ENCODE measurements at regions not wholly inside any gene's neighbourhood (a gene's known extent, or its start where the extent isn't known, plus 50 kb on each side); places are given as distances from the start of the nearest gene placed in this dataset.
"Not testable (repeated sequence)": the region's sequence is repeated elsewhere in the genome, so short reads cannot be mapped to it uniquely, and the experiment has no call there.

- H3K27ac ChIP-seq; DNase-seq (ENCODE audit: low spot score); CTCF ChIA-PET; POLR2A ChIA-PET (ENCODE audit: low non-redundant PET): not testable (repeated sequence)
- peak; percentile 22; the same call in 1 of the 2 replicates for TF ChIP-seq CTCF (conservative IDR thresholded peaks at IDR 0.05; ENCODE audit: low read depth)
These were observed 1335.8 kb downstream of the RPIA start for GRCh38 chr2:90027231-90027643.

- POLR2A ChIA-PET (ENCODE audit: low non-redundant PET); DNase-seq (ENCODE audit: low spot score); CTCF ChIA-PET; H3K27ac ChIP-seq: not testable (repeated sequence)
These were observed 1337.1 kb downstream of the RPIA start for GRCh38 chr2:90028381-90029079.

- DNase-seq (ENCODE audit: low spot score); POLR2A ChIA-PET (ENCODE audit: low non-redundant PET); H3K27ac ChIP-seq; CTCF ChIA-PET: not testable (repeated sequence)
These were observed 1337.6 kb downstream of the RPIA start for GRCh38 chr2:90029080-90029428.

- H3K27ac ChIP-seq; DNase-seq (ENCODE audit: low spot score); POLR2A ChIA-PET (ENCODE audit: low non-redundant PET); CTCF ChIA-PET: not testable (repeated sequence)
These were observed 1340.8 kb downstream of the RPIA start for GRCh38 chr2:90032269-90032668.

- CTCF ChIA-PET; DNase-seq (ENCODE audit: low spot score); H3K27ac ChIP-seq; POLR2A ChIA-PET (ENCODE audit: low non-redundant PET): not testable (repeated sequence)
These were observed 1344.9 kb downstream of the RPIA start for GRCh38 chr2:90036335-90036734.

- H3K27ac ChIP-seq; POLR2A ChIA-PET (ENCODE audit: low non-redundant PET); CTCF ChIA-PET; DNase-seq (ENCODE audit: low spot score): not testable (repeated sequence)
These were observed 1347.6 kb downstream of the RPIA start for GRCh38 chr2:90039093-90039492.

GRCh38 chr2:90047776-90048175, 1356.3 kb downstream of the RPIA start:
- POLR2A ChIA-PET (ENCODE audit: low non-redundant PET); CTCF ChIA-PET; DNase-seq (ENCODE audit: low spot score); H3K27ac ChIP-seq: not testable (repeated sequence)

GRCh38 chr2:90052113-90052631, 1360.7 kb downstream of the RPIA start:
- POLR2A ChIA-PET (ENCODE audit: low non-redundant PET); DNase-seq (ENCODE audit: low spot score); H3K27ac ChIP-seq; CTCF ChIA-PET: not testable (repeated sequence)

GRCh38 chr2:90069290-90069894, 1377.9 kb downstream of the RPIA start:
- no peak; the same call in 1 of the 2 replicates for TF ChIP-seq CTCF (conservative IDR thresholded peaks at IDR 0.05; ENCODE audit: low read depth)
- ChIA-PET POLR2A (ENCODE audit: low non-redundant PET) (no interaction called here), CTCF (no interaction called here)
- H3K27ac ChIP-seq = no peak overlapping the region
- DNase-seq (ENCODE audit: low spot score) = peak; percentile 25

GRCh38 chr2:90076311-90076710, 1384.8 kb downstream of the RPIA start:
- H3K27ac ChIP-seq = no peak overlapping the region
- no peak for DNase-seq (ENCODE audit: low spot score)
- no peak for TF ChIP-seq CTCF (conservative IDR thresholded peaks at IDR 0.05; ENCODE audit: low read depth)
- CTCF ChIA-PET = no interaction called here
- POLR2A ChIA-PET (ENCODE audit: low non-redundant PET) = no interaction called here
